DND-41 (cell line): ENCODE measurements at regions not wholly inside any gene's neighbourhood (a gene's known extent, or its start where the extent isn't known, plus 50 kb on each side); places are given as distances from the start of the nearest gene placed in this dataset.
"Not testable (repeated sequence)": the region's sequence is repeated elsewhere in the genome, so short reads cannot be mapped to it uniquely, and the experiment has no call there.

Source experiments
- EZH2 ChIP-seq: IDR thresholded peaks from 3 replicates; pipeline ENCODE4 v1.6.1; 2012; ENCODE audit warnings: borderline replicate concordance, low read depth, mild to moderate bottlenecking, moderate library complexity, low read length, inconsistent platforms; ENCODE audit not compliant: severe bottlenecking
- TF ChIP-seq, protein P1 (sequence below): IDR thresholded peaks from 2 replicates; pipeline ENCODE4 v1.5.1; 2012; ENCODE audit warnings: borderline replicate concordance, low read length, moderate library complexity, mild to moderate bottlenecking; ENCODE audit not compliant: poor library complexity, severe bottlenecking; ENCODE audit errors: extremely low read depth

DNA sequence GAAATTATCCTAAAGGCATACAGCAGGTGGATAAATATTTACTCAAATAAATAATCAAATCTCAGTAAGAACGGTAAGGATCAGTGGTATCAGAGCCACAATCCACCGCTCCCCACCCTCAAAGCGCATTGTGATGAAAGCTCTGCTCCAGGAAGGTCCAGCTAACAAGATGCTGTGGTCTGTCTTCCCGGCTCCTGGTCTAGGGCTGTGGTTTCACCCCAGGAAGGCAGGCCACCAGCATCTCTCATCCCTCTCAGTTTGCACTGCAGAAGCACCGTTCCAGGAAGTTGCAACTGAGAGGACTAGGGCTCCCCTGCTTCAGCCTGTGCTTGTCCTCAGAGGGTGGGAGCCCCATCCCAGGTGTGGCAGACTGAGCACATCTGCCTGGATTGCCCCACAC, 86.1 kb upstream of the SAMD11 start:
- TF ChIP-seq, protein P1, sequence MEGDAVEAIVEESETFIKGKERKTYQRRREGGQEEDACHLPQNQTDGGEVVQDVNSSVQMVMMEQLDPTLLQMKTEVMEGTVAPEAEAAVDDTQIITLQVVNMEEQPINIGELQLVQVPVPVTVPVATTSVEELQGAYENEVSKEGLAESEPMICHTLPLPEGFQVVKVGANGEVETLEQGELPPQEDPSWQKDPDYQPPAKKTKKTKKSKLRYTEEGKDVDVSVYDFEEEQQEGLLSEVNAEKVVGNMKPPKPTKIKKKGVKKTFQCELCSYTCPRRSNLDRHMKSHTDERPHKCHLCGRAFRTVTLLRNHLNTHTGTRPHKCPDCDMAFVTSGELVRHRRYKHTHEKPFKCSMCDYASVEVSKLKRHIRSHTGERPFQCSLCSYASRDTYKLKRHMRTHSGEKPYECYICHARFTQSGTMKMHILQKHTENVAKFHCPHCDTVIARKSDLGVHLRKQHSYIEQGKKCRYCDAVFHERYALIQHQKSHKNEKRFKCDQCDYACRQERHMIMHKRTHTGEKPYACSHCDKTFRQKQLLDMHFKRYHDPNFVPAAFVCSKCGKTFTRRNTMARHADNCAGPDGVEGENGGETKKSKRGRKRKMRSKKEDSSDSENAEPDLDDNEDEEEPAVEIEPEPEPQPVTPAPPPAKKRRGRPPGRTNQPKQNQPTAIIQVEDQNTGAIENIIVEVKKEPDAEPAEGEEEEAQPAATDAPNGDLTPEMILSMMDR = not testable (repeated sequence)
- not testable (repeated sequence) for TF ChIP-seq EZH2
